AG20443 (cell line): ENCODE measurements at regions not wholly inside any gene's neighbourhood (a gene's known extent, or its start where the extent isn't known, plus 50 kb on each side); places are given as distances from the start of the nearest gene placed in this dataset.

Experiments used
- DNase-seq: peaks from one replicate; pipeline ENCODE4 v3.0.0; 2012; ENCODE audit warnings: low spot score, mixed read lengths

- no peak for DNase-seq
Measured at GRCh38 chr4:33171873-33172525, 2451.8 kb downstream of the PCDH7 start.

- no peak for DNase-seq
Measured at GRCh38 chr4:33176566-33176965, 2456.4 kb downstream of the PCDH7 start.

GRCh38 chr4:33184657-33185290 is 2464.6 kb downstream of the PCDH7 start:
- DNase-seq = no peak

- DNase-seq = no peak
Measured at GRCh38 chr4:33187035-33187434, 2466.9 kb downstream of the PCDH7 start.

- no peak for DNase-seq
Measured at GRCh38 chr4:33188733-33189132, 2468.6 kb downstream of the PCDH7 start.

GRCh38 chr4:33189169-33189568 is 2469.0 kb downstream of the PCDH7 start:
- DNase-seq = no peak

- no peak for DNase-seq
Measured at GRCh38 chr4:33193109-33193508, 2472.9 kb downstream of the PCDH7 start.

GRCh38 chr4:33200377-33200776 is 2480.2 kb downstream of the PCDH7 start:
- DNase-seq = no peak

- DNase-seq = no peak
Measured at GRCh38 chr4:33218238-33218637, 2498.1 kb downstream of the PCDH7 start.

GRCh38 chr4:33226133-33226532 is 2506.0 kb downstream of the PCDH7 start:
- no peak for DNase-seq

GRCh38 chr4:33226783-33227182 is 2506.6 kb downstream of the PCDH7 start:
- no peak for DNase-seq

GRCh38 chr4:33255094-33255493 is 2534.9 kb downstream of the PCDH7 start:
- no peak for DNase-seq

GRCh38 chr4:33255507-33255906 is 2535.3 kb downstream of the PCDH7 start:
- DNase-seq = no peak

- no peak for DNase-seq
Measured at GRCh38 chr4:33262824-33263223, 2542.7 kb downstream of the PCDH7 start.

- DNase-seq = no peak
Measured at GRCh38 chr4:33268776-33269175, 2548.6 kb downstream of the PCDH7 start.

- DNase-seq = no peak
Measured at GRCh38 chr4:33270403-33270802, 2550.2 kb downstream of the PCDH7 start.

- no peak for DNase-seq
Measured at GRCh38 chr4:33272722-33273121, 2552.6 kb downstream of the PCDH7 start.

- no peak for DNase-seq
Measured at GRCh38 chr4:33283818-33284217, 2563.6 kb downstream of the PCDH7 start.

- no peak for DNase-seq
Measured at GRCh38 chr4:33296876-33297455, 2576.8 kb downstream of the PCDH7 start.

GRCh38 chr4:33302321-33302720 is 2582.2 kb downstream of the PCDH7 start:
- no peak for DNase-seq

GRCh38 chr4:33306131-33306530 is 2586.0 kb downstream of the PCDH7 start:
- no peak for DNase-seq

- DNase-seq = no peak
Measured at GRCh38 chr4:33316033-33316432, 2595.9 kb downstream of the PCDH7 start.

- DNase-seq = no peak
Measured at GRCh38 chr4:33316578-33316977, 2596.4 kb downstream of the PCDH7 start.

GRCh38 chr4:33323393-33323792 is 2603.2 kb downstream of the PCDH7 start:
- no peak for DNase-seq
